HG02885 (cell line): ENCODE measurements at regions not wholly inside any gene's neighbourhood (a gene's known extent, or its start where the extent isn't known, plus 50 kb on each side); places are given as distances from the start of the nearest gene placed in this dataset.
A peak's percentile ranks its signal among the peaks of the same experiment; 100 is the strongest.

Experiments used
- ATAC-seq: cut with Tn5 transposase; IDR thresholded peaks from one replicate; pipeline ENCODE4 v1.9.1; 2021; ENCODE audit warnings: mild to moderate bottlenecking; ENCODE audit not compliant: unreplicated experiment, poor library complexity

DNA sequence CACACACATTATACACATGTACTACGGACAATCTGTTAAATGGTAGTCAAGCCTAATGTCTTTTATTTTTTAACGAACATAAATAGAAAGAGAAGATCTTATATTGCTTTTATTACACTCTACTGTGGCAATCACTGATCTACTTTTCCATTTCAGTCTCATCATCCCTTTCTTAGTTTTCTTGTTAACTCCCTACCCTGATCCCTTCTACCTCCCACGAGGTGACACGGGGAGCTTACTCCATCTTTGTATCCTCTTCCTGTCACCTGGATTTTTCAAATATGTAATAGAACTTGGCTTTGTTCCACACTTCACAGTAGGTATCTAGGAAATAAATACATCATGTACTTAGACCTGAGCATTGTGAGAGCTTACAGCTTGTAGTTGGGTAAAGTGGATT, 211.0 kb downstream of the PIK3R1 start:
- ATAC-seq, result no peak

DNA sequence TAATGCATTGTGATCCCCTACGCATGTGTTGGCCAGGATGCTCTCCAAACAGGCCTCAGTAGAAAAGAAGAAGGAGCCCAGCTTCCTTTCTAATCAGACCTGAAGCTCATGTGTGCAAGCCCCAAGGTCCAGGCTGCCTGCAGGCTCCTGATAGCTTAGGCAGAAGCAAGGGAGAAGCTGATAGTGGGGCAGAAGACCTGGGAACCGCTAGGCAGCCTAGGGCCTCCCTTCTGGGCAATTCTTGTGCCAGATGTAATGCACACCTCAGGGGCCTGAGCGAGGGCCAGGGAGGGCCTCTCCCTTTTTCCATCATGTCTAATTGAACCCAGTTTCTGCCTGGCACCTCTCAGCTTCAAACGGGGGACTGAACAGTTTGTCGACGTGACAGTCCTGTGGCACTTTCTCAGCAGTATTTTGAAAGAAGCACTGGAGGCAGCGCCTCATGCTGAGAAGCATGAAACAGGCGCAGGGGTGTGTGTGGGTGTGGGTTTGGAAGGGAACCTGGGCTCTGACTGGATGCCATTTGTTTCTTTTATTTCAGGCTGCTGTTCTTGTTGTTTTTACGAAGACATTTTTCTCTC, 212.8 kb downstream of the PIK3R1 start:
- ATAC-seq, result no peak

DNA sequence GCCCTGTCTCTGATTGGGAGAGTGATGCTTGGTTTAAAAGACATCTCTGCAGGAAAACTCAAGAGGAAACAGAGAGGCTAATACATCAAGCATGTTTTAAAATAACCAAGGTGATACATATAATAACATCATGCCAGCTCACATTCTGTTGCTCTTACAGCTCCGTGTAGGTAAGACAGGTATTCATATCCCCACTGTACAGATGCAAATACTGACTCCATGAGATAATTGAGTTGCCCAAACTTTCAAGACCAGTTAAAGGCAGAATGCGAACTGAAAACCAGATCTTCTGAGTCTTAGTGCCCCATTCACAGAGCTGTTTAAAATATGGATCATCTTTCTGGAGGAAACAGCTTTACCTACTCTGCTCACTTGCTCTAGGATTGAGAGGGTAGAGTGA, 214.0 kb downstream of the PIK3R1 start:
- no peak for ATAC-seq

- no peak for ATAC-seq
Measured at GRCh38 chr5:68430279-68430678, 214.7 kb downstream of the PIK3R1 start.

GRCh38 chr5:68431186-68431585, 215.6 kb downstream of the PIK3R1 start:
- no peak for ATAC-seq

GRCh38 chr5:68431601-68432337, 216.2 kb downstream of the PIK3R1 start:
- ATAC-seq, result no peak

DNA sequence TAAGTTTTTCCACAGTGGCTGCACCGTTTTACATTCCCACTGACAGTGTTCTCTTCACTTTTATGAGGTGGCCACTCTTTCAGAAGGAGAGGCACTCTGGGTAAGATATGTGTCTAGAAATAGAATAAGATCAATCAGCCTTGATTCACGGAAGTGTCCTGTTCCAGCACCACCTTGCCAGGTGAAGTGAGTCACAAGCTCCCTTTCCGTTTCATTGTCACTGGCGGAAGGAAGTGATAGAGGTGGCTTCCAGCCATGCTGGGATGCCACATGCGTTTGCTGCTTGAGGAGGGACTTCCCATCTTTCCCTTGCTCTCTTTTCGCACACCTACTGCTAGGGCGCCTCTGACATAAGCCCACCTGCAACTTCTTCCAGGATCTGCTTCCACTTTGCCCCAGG, 217.1 kb downstream of the PIK3R1 start:
- ATAC-seq, result no peak

DNA sequence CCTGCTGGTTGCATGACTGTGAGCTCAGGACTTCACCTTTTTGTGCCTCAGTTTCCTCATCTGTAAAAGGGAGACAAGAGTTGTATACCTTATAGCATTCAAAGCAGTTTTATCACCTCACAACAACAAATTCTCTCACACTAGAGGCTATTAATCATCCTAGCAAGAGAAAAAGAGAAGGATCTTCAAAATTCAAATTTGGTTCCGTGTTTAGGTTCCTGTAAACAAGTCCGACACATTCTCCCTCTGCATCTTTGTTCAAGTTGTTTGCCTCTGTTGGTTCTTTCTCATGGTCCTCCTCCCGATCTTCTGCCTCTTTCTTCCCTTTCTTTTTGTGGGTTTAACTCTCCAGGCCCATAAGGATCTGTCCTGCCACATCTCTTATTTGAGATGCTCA, 218.0 kb downstream of the PIK3R1 start:
- no peak for ATAC-seq

- ATAC-seq, result peak; percentile 97
Measured at GRCh38 chr5:68433923-68434879, 218.6 kb downstream of the PIK3R1 start.

DNA sequence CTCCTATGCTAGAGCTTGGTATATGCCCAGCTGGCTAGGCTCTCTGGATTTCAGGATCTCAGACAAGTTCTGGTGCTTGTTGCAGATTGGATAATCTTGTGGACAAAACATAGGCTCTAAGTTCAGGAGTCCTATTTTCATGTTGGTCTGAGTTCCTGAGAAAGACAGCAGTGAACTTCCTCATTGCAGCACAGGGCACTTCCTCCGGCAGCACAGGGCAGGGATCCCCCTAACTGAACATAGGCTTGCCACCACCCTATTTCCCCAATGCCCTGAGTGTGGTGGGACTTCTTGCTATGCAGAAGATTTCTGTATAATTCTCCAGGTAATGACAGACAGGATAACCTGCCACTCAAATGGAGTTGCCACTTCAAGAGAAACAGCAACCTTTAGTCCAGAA, 220.1 kb downstream of the PIK3R1 start:
- no peak for ATAC-seq

DNA sequence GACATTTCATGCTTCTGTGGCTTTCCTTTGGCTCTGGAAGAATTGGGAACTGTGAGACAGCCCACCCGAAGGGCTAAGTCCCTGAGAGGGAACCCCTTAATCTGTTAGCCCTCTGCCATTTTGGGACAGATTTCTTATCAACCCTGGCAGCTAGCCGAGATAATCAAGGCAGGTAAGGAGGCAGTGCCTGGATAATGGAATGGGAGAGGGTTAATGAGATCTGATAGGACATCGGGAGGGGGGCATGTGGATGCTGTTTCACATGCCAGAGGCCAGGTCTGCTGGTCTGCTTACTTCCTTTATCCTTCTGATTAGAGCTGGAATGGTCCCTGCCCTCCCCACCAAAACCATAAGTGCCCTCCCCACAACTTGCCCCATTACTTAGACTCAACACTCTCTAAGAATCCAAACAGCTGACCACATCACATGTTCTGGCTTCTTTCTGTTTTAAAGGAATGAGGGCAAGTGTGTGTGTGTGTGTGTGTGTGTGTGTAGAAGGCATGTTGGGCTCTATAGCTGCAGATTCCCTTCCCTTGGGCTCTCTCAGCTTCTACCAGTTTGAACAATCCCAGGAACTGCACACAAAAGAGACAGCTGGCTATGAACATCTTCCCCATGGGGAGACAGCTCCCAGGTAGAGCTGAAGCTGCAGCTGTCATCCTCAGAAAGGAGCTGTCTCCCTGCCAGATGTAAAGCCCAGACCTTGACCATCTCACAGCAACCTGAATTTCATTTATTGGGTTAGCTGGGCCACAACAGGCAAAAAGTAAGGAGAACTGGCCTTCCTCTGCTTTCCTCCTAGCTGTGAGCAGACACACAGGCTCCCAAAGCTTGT, 221.3 kb downstream of the PIK3R1 start:
- ATAC-seq, result no peak

- ATAC-seq, result no peak
Measured at GRCh38 chr5:68438876-68439275, 223.3 kb downstream of the PIK3R1 start.

DNA sequence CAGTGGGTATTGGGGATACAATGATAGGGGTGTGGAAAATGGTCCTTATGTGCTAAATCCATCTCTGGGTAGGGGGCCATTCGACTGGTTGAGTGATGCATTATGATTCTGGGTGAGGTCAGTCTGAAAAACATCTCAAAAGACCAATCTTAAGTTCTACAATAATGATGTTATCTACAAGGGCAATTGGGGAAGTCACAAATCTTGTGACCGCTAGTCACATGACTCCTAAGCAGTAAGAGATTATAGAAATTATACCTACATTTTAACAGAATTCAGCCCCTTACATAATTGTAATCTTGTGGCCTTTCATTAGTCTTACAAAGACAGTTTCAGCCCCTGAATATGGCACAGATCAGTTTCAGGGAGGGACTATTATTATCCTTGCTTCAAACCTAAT, 224.7 kb downstream of the PIK3R1 start:
- no peak for ATAC-seq

GRCh38 chr5:68440651-68441050, 225.1 kb downstream of the PIK3R1 start:
- ATAC-seq, result no peak

DNA sequence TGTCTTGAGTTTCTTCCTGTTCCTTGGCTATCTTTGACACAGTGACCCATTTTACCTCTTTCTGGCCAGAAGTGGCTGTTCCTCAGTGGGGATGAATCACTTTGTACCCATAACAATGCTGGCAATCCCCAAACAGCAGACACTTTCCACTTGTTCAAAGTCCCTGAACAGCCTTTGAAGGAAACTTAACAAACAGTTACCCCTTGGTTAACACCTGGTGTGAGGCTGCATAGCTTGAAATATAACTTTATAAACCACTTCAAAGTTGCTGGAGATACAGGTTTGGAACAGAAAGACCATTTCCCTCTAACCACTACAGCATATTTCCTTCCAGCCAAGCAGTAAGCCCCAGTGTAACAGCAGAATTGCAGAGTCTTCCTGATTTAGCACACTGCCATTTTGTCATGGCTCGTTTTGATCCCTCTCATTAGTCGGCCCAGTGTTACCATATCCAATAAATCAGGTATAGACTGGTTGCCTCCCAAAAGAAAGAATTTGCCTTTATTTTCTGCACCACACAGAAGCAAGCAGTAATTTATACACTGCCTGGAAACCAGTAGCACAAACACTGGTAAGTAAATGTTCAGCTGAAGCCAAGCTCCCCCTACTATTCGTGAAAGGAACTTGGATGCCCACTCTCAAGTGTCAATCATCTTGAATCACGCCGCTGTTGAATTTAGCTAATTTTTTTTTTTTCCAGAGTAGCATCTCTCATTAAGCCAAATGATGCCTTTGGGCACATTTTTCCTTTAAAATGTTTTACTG, 225.9 kb downstream of the PIK3R1 start:
- no peak for ATAC-seq

DNA sequence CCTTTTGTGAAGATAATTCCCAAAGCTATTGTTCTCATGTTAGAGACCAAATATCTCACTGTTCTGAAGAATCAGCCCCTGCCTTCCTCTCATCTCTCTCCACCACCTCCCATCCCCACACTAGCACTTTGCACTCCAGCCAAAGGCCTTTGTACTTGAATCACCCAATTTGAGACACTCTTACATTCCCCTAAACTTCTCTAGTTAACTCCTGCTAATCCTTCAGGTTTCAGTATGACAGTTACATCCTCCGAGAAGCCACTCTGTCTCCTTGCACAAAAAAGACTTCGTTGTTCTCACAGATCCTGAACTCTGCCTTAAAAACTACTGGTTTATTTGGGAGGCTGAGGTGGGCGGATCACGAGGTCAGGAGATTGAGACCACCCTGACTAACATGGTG, 227.5 kb downstream of the PIK3R1 start:
- ATAC-seq, result no peak

DNA sequence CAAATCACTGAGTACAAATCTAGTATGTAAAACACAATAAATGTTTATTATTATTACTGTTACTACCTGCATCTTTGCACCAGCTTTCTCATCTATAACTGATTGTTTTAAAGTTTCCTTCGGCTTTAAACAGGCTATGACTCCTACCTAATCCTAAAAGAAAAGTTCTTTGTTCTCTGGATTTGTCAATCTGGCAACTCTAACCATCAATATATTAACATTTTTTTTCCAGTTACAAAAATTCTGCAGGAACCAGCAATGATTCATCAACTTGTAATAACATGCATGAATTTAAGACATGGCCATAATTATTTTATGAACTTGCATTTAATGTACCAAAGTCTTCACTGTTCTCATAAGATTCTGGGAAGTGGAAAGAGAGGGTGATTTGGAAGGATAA, 228.5 kb downstream of the PIK3R1 start:
- ATAC-seq, result no peak

- ATAC-seq, result no peak
Measured at GRCh38 chr5:68444833-68445232, 229.3 kb downstream of the PIK3R1 start.

DNA sequence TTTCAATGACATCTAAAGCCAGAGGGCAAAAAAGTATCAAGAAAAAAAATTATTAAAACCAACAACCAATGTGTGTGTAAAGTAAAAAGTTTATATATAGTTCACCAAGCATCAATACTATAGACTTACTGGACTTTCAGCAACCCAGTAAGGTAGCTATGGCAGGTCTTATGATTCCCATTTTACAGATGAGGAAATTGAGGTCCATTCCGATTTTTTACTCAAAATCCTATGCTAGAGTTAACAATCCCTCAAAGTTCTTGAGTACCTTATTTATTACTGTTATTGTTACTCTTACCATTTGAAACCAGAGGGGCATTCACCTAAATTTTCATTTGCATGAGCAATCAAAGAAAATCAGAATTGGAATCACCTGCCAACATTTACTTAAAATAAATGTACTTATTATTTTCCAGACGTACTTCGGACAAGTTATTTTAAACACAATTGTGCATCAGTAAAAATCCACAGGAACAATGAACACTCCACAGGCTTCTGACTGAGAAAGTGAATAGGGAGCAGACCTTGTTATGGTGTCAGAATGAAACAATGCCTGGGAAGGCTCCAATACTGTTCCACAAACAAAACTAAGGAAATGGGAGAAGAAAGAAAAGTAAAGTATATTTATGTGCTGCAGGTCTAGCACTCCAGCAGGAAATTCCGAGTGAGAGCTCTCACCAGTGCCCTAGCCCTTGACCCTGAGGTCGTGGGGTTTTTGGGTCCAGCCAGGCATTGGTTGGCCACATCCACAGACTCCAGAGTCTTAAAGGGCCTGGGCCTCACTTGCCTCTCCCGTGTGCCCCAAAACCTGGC, 229.9 kb downstream of the PIK3R1 start:
- no peak for ATAC-seq
